NCI-H460 (cell line): ENCODE measurements at regions not wholly inside any gene's neighbourhood (a gene's known extent, or its start where the extent isn't known, plus 50 kb on each side); places are given as distances from the start of the nearest gene placed in this dataset.

ENCODE experiments used
- DNase-seq: peaks from one replicate; pipeline ENCODE4 v3.0.0-alpha.2; 2016; ENCODE audit warnings: low read depth; ENCODE audit errors: extremely low read depth

GRCh38 chr19:30167976-30168635, 204.1 kb upstream of the ZNF536 start:
- no peak for DNase-seq

GRCh38 chr19:30168760-30169159, 203.4 kb upstream of the ZNF536 start:
- no peak for DNase-seq

- DNase-seq: no peak
Observed at GRCh38 chr19:30169196-30169900, 202.8 kb upstream of the ZNF536 start.

GRCh38 chr19:30170081-30170480, 202.1 kb upstream of the ZNF536 start:
- DNase-seq: no peak

- no peak for DNase-seq
Observed at GRCh38 chr19:30170495-30171137, 201.6 kb upstream of the ZNF536 start.

GRCh38 chr19:30171138-30171635, 201.0 kb upstream of the ZNF536 start:
- DNase-seq: no peak

GRCh38 chr19:30171795-30172612, 200.2 kb upstream of the ZNF536 start:
- DNase-seq: no peak

- DNase-seq: no peak
Observed at GRCh38 chr19:30172613-30173242, 199.5 kb upstream of the ZNF536 start.

- no peak for DNase-seq
Observed at GRCh38 chr19:30173593-30174356, 198.4 kb upstream of the ZNF536 start.

- no peak for DNase-seq
Observed at GRCh38 chr19:30174357-30174645, 197.9 kb upstream of the ZNF536 start.

- no peak for DNase-seq
Observed at GRCh38 chr19:30174791-30175190, 197.4 kb upstream of the ZNF536 start.

GRCh38 chr19:30175987-30176386, 196.2 kb upstream of the ZNF536 start:
- DNase-seq: no peak

GRCh38 chr19:30178721-30179402, 193.3 kb upstream of the ZNF536 start:
- DNase-seq: no peak

GRCh38 chr19:30180691-30181090, 191.5 kb upstream of the ZNF536 start:
- no peak for DNase-seq

- DNase-seq: no peak
Observed at GRCh38 chr19:30183807-30184490, 188.2 kb upstream of the ZNF536 start.

GRCh38 chr19:30202060-30202600, 170.1 kb upstream of the ZNF536 start:
- no peak for DNase-seq

- DNase-seq: no peak
Observed at GRCh38 chr19:30204721-30205120, 167.5 kb upstream of the ZNF536 start.

- no peak for DNase-seq
Observed at GRCh38 chr19:30206187-30206586, 166.0 kb upstream of the ZNF536 start.
